H9 (cell line): ENCODE measurements at regions not wholly inside any gene's neighbourhood (a gene's known extent, or its start where the extent isn't known, plus 50 kb on each side); places are given as distances from the start of the nearest gene placed in this dataset.

ENCODE experiments used
- DNase-seq: peaks from one replicate; pipeline ENCODE4 v3.0.0-alpha.2; 2017
- H2AFZ ChIP-seq: one replicate; pipeline ENCODE4 v1.6.1; 2013; ENCODE audit warnings: mild to moderate bottlenecking, low read length, control low read depth, moderate library complexity
- H2AK5ac ChIP-seq: 2 replicates; pipeline ENCODE4 v1.6.1; 2013; ENCODE audit warnings: low read length, control low read depth, mixed read lengths; ENCODE audit not compliant: insufficient read length
- H2BK120ac ChIP-seq: one replicate; pipeline ENCODE4 v1.6.1; 2013; ENCODE audit warnings: low read depth, mild to moderate bottlenecking, low read length, control low read depth, inconsistent platforms; ENCODE audit not compliant: poor library complexity, severe bottlenecking
- H2BK12ac ChIP-seq: 2 replicates; pipeline ENCODE4 v1.6.1; 2013; ENCODE audit warnings: low read length, control low read depth, mixed read lengths, low read depth; ENCODE audit not compliant: insufficient read length
- H2BK15ac ChIP-seq: 2 replicates; pipeline ENCODE4 v1.6.1; 2013; ENCODE audit warnings: low read depth, low read length, control low read depth
- H2BK20ac ChIP-seq: one replicate; pipeline ENCODE4 v1.6.1; 2013; ENCODE audit warnings: low read depth, mild to moderate bottlenecking, low read length, control low read depth, inconsistent platforms; ENCODE audit not compliant: poor library complexity, severe bottlenecking
- H2BK5ac ChIP-seq: 2 replicates; pipeline ENCODE4 v1.6.1; 2013; ENCODE audit warnings: low read length, control low read depth, mixed read lengths; ENCODE audit not compliant: insufficient read length
- H3K14ac ChIP-seq: 2 replicates; pipeline ENCODE4 v1.6.1; 2013; ENCODE audit warnings: low read length, control low read depth; ENCODE audit not compliant: insufficient read depth
- H3K18ac ChIP-seq: 2 replicates; pipeline ENCODE4 v1.6.1; 2013; ENCODE audit warnings: low read depth, mild to moderate bottlenecking, mixed read lengths, low read length, control low read depth; ENCODE audit not compliant: insufficient read length
- H3K23ac ChIP-seq: 2 replicates; pipeline ENCODE4 v1.6.1; 2013; ENCODE audit warnings: low read length, control low read depth, mixed read lengths, low read depth; ENCODE audit not compliant: insufficient read length
- H3K23me2 ChIP-seq: 2 replicates; pipeline ENCODE4 v1.6.1; 2013; ENCODE audit warnings: low read depth, mild to moderate bottlenecking, mixed read lengths, low read length, control low read depth; ENCODE audit not compliant: insufficient read length, poor library complexity, severe bottlenecking
- H3K27ac ChIP-seq: 2 replicates; pipeline ENCODE4 v1.5.1; 2013; ENCODE audit warnings: low read length, control low read depth, mixed read lengths, low read depth; ENCODE audit not compliant: insufficient read length
- H3K27me3 ChIP-seq: 2 replicates; pipeline ENCODE4 v1.6.1; 2013; ENCODE audit warnings: low read length, control low read depth, inconsistent platforms; ENCODE audit not compliant: insufficient read depth
- H3K4ac ChIP-seq: 2 replicates; pipeline ENCODE4 v1.6.1; 2013; ENCODE audit warnings: low read depth, mild to moderate bottlenecking, control low read depth, inconsistent platforms, low read length, moderate library complexity
- H3K4me1 ChIP-seq: 2 replicates; pipeline ENCODE4 v1.6.1; 2013; ENCODE audit warnings: low read length, control low read depth, inconsistent platforms; ENCODE audit not compliant: insufficient read depth
- H3K4me2 ChIP-seq: 2 replicates; pipeline ENCODE4 v1.6.1; 2013; ENCODE audit warnings: low read length, control low read depth, mixed read lengths; ENCODE audit not compliant: insufficient read length, insufficient read depth
- H3K56ac ChIP-seq: 2 replicates; pipeline ENCODE4 v1.6.1; 2013; ENCODE audit warnings: low read depth, mild to moderate bottlenecking, mixed read lengths, low read length, control low read depth; ENCODE audit not compliant: insufficient read length
- H3K79me1 ChIP-seq: 2 replicates; pipeline ENCODE4 v1.6.1; 2013; ENCODE audit warnings: low read depth, mild to moderate bottlenecking, moderate library complexity, low read length, control low read depth, inconsistent platforms; ENCODE audit not compliant: insufficient read depth, poor library complexity, severe bottlenecking
- H3K79me2 ChIP-seq: 2 replicates; pipeline ENCODE4 v1.6.1; 2013; ENCODE audit warnings: low read length, control low read depth, inconsistent platforms; ENCODE audit not compliant: insufficient read depth
- H3K9ac ChIP-seq: 2 replicates; pipeline ENCODE4 v1.6.1; 2013; ENCODE audit warnings: low read length, control low read depth, mixed read lengths; ENCODE audit not compliant: insufficient read length; ENCODE audit errors: extremely low read depth
- H3K9me3 ChIP-seq: one replicate; pipeline ENCODE4 v1.6.1; 2013; ENCODE audit warnings: low read depth, low read length, inconsistent platforms; ENCODE audit not compliant: control insufficient read depth
- H3T11ph ChIP-seq: one replicate; pipeline ENCODE4 v1.6.1; 2013; ENCODE audit warnings: mild to moderate bottlenecking, low read length, control low read depth, inconsistent platforms
- H4K20me1 ChIP-seq: one replicate; pipeline ENCODE4 v1.6.1; 2013; ENCODE audit not compliant: control insufficient read depth, insufficient read length, insufficient read depth
- H4K5ac ChIP-seq: 2 replicates; pipeline ENCODE4 v1.6.1; 2013; ENCODE audit warnings: low read depth, mild to moderate bottlenecking, mixed read lengths, low read length, control low read depth; ENCODE audit not compliant: insufficient read length
- H4K8ac ChIP-seq: replicated peaks from 2 replicates; pipeline ENCODE4 v1.6.1; 2013; ENCODE audit warnings: low read length, control low read depth, mixed read lengths, low read depth; ENCODE audit not compliant: insufficient read length
- H4K91ac ChIP-seq: 2 replicates; pipeline ENCODE4 v1.6.1; 2013; ENCODE audit warnings: low read depth, mild to moderate bottlenecking, moderate library complexity, mixed read lengths, low read length, control low read depth; ENCODE audit not compliant: insufficient read length
- H3K27ac Mint-ChIP-seq, 3 experiments: 2 replicates in 2 of 3; 3 replicates in 1 of 3; pipeline ENCODE4 v1.8.0; 2020 to 2021; ENCODE audit warnings: mixed read lengths in 3 of 3, mild to moderate bottlenecking in 1 of 3, moderate library complexity in 1 of 3
- H3K27me3 Mint-ChIP-seq: 2 replicates; pipeline ENCODE4 v1.8.0; 2021; ENCODE audit warnings: low read depth, mild to moderate bottlenecking, moderate library complexity, mixed read lengths
- H3K36me3 Mint-ChIP-seq, 3 experiments: 2 replicates in 2 of 3; 3 replicates in 1 of 3; pipeline ENCODE4 v1.8.0; 2020 to 2021; ENCODE audit warnings: low read depth in 3 of 3, mixed read lengths in 3 of 3; ENCODE audit not compliant: insufficient read depth in 1 of 3
- H3K4me1 Mint-ChIP-seq, 2 experiments: 2 replicates each; pipeline ENCODE4 v1.8.0; 2020; ENCODE audit warnings: mixed read lengths in 2 of 2
- H3K4me3 Mint-ChIP-seq, 2 experiments: 2 replicates in 1 of 2; 3 replicates in 1 of 2; pipeline ENCODE4 v1.8.0; 2020 to 2021; ENCODE audit warnings: mild to moderate bottlenecking in 2 of 2, mixed read lengths in 2 of 2, moderate library complexity in 1 of 2
- H3K9me3 Mint-ChIP-seq, 2 experiments: 2 replicates in 1 of 2; 3 replicates in 1 of 2; pipeline ENCODE4 v1.8.0; 2020; ENCODE audit warnings: mild to moderate bottlenecking in 2 of 2, mixed read lengths in 2 of 2, moderate library complexity in 1 of 2
- WGBS: extraction: QIAGEN DNeasy Blood & Tissue Kit; methylation state at CpG from one replicate; pipeline ENCODE4 v1.1.7; 2013; ENCODE audit warnings: missing lambda C conversion rate, low lambda C conversion rate, mixed read lengths; ENCODE audit not compliant: insufficient read length; ENCODE audit errors: extremely low coverage; 5-methylcytosine and 5-hydroxymethylcytosine counted together
- TF ChIP-seq, protein P1 (sequence below): fragments of 200-600 bp; sonication (generic); conservative IDR thresholded peaks from 3 replicates; pipeline ENCODE4 v1.8.0; 2021; ENCODE audit warnings: antibody characterized with exemption, mild to moderate bottlenecking

DNA sequence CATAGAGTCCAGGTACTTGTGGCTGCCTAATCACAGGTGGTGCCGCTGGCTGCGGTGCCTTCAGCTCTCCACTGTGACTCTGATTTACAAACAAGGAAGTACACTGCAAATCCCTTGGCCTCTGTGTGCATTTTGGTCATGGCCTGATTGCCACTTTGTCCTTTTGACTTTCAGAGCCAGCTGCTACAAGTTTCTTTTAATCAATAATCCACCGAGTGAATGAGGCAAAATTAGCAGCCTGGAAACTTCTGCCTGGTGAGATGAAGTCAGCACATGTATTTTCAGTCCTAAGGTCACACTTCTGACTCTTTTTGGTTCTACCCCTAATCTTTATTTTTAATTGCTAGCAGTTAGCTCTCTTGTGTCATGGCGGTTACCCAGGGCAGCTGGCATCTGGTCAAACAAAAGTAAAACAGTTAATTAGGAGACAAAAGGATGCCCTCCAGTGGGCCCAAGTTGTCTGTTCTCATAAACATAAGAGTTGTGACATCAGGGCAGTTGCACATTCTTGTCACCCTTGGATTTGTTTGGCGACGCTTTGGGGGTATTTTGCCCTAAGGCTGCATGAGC is 62.3 kb upstream of the LNX1 start:
- Histone ChIP-seq H2BK20ac (no peak overlapping the region), H3T11ph (no peak overlapping the region), H3K23ac (no peak overlapping the region), H3K9ac (no peak overlapping the region), H4K8ac (no peak overlapping the region), H3K79me2 (no peaks in the 10 kb centered on the region), H3K4ac (no peak overlapping the region), H2AFZ (no peak overlapping the region), H2BK120ac (no peak overlapping the region), H3K18ac (no peak overlapping the region), H3K27me3 (no peaks in the 10 kb centered on the region), H3K4me2 (no peak overlapping the region), H2BK12ac (no peak overlapping the region), H3K14ac (no peak overlapping the region), H4K5ac (no peak overlapping the region), H3K79me1 (no peaks in the 10 kb centered on the region), H4K91ac (no peak overlapping the region), H2BK15ac (no peak overlapping the region), H4K20me1 (no peaks in the 10 kb centered on the region), H3K9me3 (no peaks in the 10 kb centered on the region), H3K4me1 (no peaks in the 10 kb centered on the region; the same call in 1 of the 2 replicates), H3K56ac (no peak overlapping the region), H3K27ac (no peak overlapping the region), H2AK5ac (no peak overlapping the region), H2BK5ac (no peak overlapping the region), H3K23me2 (no peaks in the 10 kb centered on the region)
- TF ChIP-seq, protein P1, sequence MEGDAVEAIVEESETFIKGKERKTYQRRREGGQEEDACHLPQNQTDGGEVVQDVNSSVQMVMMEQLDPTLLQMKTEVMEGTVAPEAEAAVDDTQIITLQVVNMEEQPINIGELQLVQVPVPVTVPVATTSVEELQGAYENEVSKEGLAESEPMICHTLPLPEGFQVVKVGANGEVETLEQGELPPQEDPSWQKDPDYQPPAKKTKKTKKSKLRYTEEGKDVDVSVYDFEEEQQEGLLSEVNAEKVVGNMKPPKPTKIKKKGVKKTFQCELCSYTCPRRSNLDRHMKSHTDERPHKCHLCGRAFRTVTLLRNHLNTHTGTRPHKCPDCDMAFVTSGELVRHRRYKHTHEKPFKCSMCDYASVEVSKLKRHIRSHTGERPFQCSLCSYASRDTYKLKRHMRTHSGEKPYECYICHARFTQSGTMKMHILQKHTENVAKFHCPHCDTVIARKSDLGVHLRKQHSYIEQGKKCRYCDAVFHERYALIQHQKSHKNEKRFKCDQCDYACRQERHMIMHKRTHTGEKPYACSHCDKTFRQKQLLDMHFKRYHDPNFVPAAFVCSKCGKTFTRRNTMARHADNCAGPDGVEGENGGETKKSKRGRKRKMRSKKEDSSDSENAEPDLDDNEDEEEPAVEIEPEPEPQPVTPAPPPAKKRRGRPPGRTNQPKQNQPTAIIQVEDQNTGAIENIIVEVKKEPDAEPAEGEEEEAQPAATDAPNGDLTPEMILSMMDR = no peak
- H3K36me3 Mint-ChIP-seq = no peaks in the 10 kb centered on the region
- no peaks in the 10 kb centered on the region for H3K9me3 Mint-ChIP-seq
- DNase-seq = no peak
- WGBS = no CpG with 5 or more reads among the region's 6 CpGs
- H3K27me3 Mint-ChIP-seq = no peaks in the 10 kb centered on the region; the same call in 1 of the 2 replicates
- no peak overlapping the region for H3K4me3 Mint-ChIP-seq
- H3K27ac Mint-ChIP-seq = no peak overlapping the region; a peak in 1 of 7 replicates
- H3K4me1 Mint-ChIP-seq = peaks cover 11 to 15% of the 10 kb centered on the region in 2 experiments
